ENCODE measurements at regions not wholly inside any gene's neighbourhood (a gene's known extent, or its start where the extent isn't known, plus 50 kb on each side); places are given as distances from the start of the nearest gene placed in this dataset.

- no peak for TF ChIP-seq YY1 (IDR thresholded peaks at IDR 0.05; ENCODE audit: insufficient read depth, insufficient read length)
- no peak for TF ChIP-seq ZNF274 (IDR thresholded peaks at IDR 0.05; ENCODE audit: low read depth, low read length)
Measured at GRCh38 chr14:97052001-97052400, 254.8 kb downstream of the VRK1 start.
